ENCODE measurements at regions not wholly inside any gene's neighbourhood (a gene's known extent, or its start where the extent isn't known, plus 50 kb on each side); places are given as distances from the start of the nearest gene placed in this dataset.

DNA sequence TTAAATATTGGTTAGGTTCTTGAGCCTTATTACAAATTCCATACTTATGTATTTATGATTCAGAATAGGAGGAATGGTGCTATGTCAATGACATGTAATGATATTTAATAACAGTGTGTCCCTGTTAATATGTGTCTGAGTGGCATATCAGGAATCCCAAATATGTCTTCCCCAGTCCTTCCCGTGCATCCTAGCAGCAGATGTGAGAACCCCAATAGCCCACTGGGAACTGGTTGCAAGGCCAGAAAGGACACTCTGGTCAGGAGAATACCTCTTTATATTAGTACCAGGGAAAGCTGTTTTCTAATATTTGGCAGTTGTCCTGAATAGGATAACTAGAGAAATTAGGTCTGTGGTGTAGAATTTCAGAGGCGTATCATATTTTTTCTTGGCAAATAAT, 159.1 kb upstream of the PDE7B start:
- TF ChIP-seq, protein P1, sequence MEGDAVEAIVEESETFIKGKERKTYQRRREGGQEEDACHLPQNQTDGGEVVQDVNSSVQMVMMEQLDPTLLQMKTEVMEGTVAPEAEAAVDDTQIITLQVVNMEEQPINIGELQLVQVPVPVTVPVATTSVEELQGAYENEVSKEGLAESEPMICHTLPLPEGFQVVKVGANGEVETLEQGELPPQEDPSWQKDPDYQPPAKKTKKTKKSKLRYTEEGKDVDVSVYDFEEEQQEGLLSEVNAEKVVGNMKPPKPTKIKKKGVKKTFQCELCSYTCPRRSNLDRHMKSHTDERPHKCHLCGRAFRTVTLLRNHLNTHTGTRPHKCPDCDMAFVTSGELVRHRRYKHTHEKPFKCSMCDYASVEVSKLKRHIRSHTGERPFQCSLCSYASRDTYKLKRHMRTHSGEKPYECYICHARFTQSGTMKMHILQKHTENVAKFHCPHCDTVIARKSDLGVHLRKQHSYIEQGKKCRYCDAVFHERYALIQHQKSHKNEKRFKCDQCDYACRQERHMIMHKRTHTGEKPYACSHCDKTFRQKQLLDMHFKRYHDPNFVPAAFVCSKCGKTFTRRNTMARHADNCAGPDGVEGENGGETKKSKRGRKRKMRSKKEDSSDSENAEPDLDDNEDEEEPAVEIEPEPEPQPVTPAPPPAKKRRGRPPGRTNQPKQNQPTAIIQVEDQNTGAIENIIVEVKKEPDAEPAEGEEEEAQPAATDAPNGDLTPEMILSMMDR (IDR thresholded peaks at IDR 0.05), result no peak
- no peak for TF ChIP-seq POLR2A (IDR thresholded peaks at IDR 0.05)

Data from thyroid gland (tissue), 4 donors.